NCI-H2171 treated with DMSO at 0.1 percent for 48 hours (cell line): ENCODE measurements at regions not wholly inside any gene's neighbourhood (a gene's known extent, or its start where the extent isn't known, plus 50 kb on each side); places are given as distances from the start of the nearest gene placed in this dataset.
"Not testable (repeated sequence)": the region's sequence is repeated elsewhere in the genome, so short reads cannot be mapped to it uniquely, and the experiment has no call there.

Experiments used
- DNase-seq: peaks from one replicate; lab custom pipeline; 2025; lab: John Stamatoyannopoulos, UW

DNA sequence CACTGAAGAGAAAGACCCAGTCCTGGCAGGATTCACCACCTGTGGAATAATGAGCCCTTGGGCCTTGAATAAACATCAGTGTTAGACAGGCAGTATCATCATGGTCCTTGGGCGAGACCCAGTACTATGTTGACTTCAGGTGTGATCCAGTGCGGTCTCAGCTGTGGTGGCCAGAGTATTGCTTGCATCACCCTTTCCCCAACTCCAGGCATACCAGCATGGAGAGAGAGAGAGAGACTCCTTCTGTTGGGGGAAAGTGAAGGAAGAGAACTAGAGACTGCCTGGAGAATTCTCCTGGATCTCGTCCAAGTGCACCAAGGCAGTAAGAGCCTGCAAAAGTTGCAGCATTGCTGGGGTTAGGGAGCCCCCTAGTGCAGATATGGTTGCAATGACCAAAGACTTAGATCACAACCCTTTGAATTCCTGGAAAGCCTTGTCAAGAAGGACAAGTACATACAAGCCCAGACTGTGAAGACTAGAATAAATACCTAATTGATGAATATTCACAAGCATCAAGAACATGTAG is 61.1 kb upstream of the VAMP7 start:
- peak; percentile 68 for DNase-seq

DNA sequence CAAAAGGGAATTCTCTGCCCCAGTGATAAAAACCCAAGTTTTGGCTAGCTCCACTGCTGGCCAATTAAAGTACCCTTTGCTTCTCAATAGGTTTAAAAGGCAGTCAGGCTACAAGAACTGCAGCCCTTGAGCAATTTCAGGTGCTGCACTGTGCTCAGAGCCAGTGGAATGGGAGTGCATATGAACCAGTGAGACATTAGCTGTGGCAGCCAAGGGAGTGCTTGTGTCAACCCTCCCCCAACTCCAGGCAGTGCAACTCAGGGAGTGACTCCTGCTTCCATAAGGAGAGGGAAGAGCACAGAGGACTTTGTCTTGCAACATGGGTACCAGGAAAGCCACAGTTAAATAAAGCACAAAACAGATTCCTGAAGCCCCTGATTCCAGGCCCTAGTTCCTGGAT is 61.6 kb upstream of the VAMP7 start:
- DNase-seq: no peak

- DNase-seq: not testable (repeated sequence)
Measured at GRCh38 chrX:155814391-155814790, 66.8 kb upstream of the VAMP7 start.

- DNase-seq: no peak
Measured at GRCh38 chrX:155779831-155780230, 101.3 kb upstream of the VAMP7 start.

DNA sequence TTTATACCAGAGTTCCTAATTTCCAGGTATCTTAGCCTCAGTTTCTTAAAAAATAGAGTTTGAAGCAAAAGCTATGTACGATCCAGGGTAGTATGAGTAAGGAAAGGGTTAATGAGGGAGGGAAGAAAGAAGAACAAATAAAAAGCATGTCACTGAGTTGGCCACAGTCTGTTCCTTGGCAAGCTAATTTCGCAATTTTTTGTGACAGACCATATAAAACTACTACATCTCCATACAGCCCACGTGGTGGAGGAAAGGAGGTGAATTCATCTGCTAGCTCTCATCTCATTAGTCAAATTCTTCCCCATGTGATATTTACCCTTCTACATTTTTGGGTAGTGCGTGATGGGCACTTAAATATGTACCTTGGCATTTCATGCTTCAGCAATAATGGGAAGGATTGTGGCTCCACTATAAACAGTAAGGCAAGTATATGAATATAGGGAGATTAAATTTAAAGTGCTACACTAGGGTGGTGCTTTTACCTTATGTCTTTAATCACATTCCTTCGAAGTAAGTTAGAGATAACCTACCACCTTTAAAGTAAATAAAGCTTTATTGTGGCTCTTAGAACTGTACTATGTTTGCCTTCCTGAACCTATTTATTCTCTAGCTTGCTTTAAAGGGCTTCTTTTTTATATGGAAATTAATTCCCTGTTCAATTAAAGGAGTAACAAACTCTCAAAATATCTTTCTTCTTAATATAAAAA is 102.1 kb upstream of the VAMP7 start:
- DNase-seq: no peak

DNA sequence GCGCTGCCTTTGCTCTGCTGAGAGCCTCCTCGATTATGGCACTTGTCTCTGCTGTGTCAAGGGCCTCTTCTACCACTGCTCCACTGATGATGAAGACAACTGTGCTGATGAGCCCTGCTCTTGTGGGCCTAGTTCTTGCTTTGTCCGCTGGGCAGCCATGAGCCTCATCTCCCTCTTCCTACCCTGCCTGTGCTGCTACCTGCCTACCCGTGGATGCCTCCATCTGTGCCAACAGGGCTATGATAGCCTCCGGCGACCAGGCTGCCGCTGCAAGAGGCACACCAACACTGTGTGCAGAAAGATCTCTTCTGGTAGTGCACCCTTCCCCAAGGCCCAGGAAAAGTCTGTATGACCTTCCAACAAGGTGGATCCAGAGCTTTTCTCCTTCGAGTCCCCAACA is 106.8 kb upstream of the VAMP7 start:
- no peak for DNase-seq

GRCh38 chrX:155767876-155768769 is 113.0 kb upstream of the VAMP7 start:
- no peak for DNase-seq

DNA sequence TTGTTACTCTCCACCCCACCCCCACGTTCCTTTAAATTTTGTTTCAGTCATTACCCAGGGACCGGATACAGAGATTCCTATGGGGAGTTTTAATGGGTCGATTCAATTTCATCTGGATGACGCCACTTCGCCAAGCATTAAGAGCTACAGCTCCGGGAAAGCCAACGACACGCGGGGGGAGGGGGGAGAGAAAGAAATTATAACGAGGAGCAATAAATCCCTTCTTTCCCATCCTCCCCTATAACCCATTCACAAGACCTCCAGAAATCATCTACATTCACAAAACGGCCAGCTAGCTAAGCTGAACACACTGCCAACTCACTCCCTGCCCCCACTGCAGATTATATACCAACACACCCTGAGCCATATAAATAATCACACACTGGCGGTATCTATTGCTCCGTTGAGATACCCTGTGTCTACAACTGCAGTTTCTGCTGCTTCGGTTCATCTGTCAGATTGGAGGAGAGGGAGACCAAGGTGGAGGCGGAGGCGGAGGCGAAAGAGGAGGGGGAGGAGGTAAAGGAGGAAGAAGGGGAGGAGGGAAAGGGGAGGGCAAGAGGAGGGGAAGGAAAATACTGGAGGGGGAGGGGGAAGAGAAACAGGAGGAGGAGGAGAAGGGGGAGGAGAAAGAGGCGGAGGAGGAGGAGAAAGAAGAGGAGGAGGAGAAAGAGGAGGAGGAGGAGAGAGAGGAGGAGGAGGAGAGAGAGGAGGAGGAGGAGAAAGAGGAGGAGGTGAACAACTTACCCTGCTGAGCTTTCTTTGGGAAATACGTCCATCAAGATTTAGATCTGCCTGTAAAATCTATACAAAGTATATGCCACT is 113.9 kb upstream of the VAMP7 start:
- no peak for DNase-seq

DNA sequence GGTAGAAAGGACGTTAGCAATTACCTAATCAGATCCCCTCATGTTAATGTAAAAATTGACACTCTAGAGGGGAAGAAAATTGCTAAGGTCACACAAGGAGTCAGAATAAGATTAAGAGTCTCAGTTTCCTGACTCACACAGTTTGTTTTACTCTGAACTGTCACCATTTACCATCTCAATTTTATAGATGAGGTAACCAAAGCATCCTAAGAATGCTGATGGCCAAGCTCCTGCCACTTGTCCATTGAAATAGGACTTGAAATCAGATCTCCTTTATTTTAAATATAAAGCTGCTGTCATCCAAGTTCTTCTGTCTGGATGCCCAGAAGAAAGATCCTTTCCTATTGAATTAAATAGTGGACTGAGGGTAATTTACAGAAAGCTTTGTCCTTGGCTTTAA is 114.8 kb upstream of the VAMP7 start:
- DNase-seq: no peak

GRCh38 chrX:155761185-155761584 is 120.0 kb upstream of the VAMP7 start:
- DNase-seq: no peak

DNA sequence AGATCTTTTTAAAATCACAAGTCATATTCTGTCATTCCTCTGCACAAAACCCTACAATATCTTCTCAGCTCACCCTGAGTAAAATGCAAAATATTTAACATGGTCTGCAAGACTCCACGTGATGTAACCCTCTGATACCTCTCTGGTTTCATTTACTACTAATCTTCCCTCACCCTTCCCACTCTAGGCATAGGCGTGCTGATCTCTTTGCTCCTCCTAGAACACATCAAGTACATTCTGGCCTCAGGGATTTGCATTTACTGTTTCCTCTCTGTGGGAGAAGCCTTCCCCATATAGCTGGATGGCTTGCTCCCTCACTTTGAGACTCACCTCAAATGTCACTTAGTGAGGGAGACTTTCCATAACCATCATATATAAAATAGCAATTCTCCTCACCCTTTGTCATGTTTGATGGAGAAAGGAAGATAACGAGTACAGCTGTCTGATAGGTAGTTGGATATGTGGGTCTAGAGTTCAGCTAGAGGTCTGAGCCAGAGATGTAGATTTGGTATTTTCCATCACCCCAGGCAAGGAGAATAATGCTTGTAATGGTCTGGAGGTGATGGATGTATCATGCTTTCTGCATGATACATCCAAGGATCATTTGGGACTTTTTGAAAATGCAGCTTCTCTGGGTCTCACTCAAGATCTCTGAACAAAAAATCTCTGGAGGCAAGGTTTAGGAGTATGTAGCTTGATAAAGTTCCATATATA is 123.9 kb upstream of the VAMP7 start:
- DNase-seq: no peak

DNA sequence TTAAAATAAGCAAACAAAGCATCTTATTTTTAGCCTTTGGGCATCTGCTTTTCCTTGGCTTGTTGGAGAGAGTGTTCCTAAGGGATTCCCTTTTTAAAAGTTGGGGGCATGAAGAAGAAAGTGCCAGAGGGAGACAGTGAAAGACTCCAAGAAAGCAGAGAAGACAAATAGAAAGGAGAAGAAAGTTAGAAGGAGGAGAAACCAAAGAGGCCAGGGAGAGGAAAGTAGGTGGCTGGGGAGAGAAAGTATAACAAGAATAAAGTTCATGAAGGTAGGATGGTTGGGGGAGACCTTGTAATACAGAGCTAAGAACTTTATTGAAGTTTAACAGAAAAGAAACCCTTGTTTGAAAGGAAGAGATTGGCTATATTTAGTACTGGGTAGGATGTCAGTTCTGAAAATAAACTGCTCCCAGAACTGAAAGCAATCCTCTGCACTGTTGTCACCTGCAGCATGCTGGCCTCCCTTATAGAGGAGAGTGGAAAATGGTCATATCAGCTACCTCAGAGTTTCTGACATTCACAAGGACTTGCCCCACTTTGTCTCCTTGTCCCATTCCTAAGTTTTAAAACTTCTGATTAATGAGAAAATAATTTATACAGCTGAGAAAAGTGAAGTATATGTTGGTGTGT is 125.3 kb upstream of the VAMP7 start:
- no peak for DNase-seq

DNA sequence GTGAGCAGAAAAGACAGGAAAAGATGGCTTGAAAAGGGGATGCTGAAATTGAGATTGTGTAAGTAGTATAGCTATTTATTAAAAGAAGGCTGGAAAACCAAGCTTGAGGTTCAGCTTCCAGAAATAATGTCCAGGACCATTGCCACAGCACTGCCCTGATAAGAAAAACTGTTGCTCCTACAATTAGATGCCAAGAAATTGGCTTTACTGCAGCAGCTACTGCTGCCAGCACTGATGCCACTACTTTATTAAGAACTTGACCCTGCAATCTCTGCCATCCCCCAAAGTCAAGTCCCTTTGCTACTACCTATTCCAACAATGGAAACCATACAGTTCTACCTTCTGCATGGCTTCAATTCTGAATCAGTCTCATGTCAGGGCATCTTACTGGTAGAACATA is 130.0 kb upstream of the VAMP7 start:
- DNase-seq: no peak

- peak; percentile 11 for DNase-seq
Measured at GRCh38 chrX:155747520-155747919, 133.6 kb upstream of the VAMP7 start.

DNA sequence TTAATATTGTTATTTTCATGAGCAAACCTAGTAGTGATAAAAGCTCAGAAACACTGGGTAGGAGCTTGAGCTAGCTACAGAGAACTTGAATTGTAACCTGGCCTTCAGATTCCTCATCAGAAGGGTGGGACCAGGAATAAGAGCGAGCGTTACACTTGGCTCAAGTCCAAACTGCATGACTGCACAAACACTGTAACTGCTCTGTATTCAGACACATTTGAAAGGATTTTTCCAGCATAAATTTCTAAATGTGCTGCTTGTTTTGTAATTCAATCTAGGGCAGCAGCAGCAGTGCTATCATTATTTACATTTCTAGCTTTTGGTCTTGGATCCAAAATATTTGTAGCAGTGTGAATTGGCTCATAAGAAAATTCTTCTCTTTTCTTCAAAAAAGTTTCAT is 133.0 kb upstream of the TMLHE start:
- peak; percentile 40 for DNase-seq

- no peak for DNase-seq
Measured at GRCh38 chrX:155744534-155744933, 131.8 kb upstream of the TMLHE start.

DNA sequence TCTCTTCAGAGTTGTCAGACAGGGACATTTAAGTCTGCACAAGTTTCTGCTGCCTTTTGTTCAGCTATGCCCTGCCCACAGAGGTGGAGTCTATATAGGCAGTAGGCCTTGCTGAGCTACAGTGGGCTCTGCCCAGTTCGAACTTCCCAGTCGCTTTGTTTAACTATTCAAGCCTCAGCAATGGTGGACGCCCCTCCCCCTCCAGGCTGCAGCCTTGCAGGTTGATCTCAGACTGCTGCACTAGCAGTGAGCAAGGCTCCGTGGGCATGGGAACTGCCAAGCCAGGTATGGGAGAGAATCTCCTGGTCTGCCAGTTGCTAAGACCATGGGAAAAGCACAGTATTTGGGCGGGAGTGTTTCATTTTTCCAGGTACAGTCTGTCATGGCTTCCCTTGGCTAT is 115.6 kb upstream of the TMLHE start:
- not testable (repeated sequence) for DNase-seq

- no peak for DNase-seq
Measured at GRCh38 chrX:155718972-155719586, 106.3 kb upstream of the TMLHE start.

DNA sequence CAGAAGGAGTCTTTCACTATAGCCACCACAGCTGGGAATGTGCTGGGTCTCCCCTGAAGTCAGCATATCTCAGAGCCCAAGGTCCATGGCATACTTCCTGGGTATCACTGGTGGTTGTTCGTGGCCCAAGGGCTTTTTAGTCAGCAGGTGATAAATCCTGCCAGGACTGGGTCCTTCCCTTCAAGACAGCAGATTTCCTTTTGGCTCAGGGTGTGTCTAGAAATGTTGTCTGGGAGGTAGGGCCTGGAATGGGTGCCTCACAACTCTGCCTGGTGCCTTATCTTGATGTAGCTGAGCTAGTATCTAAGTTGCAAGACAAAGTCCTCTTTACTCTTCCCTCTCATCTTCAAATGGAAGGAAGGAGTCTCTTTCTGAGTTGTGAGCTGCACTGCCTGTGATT is 102.4 kb upstream of the TMLHE start:
- no peak for DNase-seq

- DNase-seq: no peak
Measured at GRCh38 chrX:155695419-155695818, 82.7 kb upstream of the TMLHE start.

- no peak for DNase-seq
Measured at GRCh38 chrX:155694649-155695048, 81.9 kb upstream of the TMLHE start.
